Activated B cell treated with CpG ODN at 0.5 μM for 24 hours (primary cell): ENCODE measurements at regions not wholly inside any gene's neighbourhood (a gene's known extent, or its start where the extent isn't known, plus 50 kb on each side); places are given as distances from the start of the nearest gene placed in this dataset.

Experiments
- ATAC-seq: fragments of 200-7000 bp; cut with Tn5 transposase; one replicate; pipeline ENCODE4 v1.10.0; 2021; ENCODE audit warnings: low read depth, mild to moderate bottlenecking, moderate library complexity
- CTCF ChIA-PET: fragments of 350-600 bp; sonication (Branson Sonifier 250); formaldehyde crosslinking; loops from one replicate; lab custom pipeline; 2021; ENCODE audit warnings: antibody characterized with exemption; lab: Charles Lee
- POLR2A ChIA-PET: fragments of 350-600 bp; sonication (Branson Sonifier 250); formaldehyde crosslinking; loops from one replicate; lab custom pipeline; 2021; ENCODE audit warnings: antibody characterized with exemption; lab: Charles Lee
- DNase-seq: peaks from one replicate; pipeline ENCODE4 v3.0.0; 2022
- H3K27ac Mint-ChIP-seq: one replicate; pipeline ENCODE4 v1.8.0; 2020; ENCODE audit warnings: mixed read lengths
- H3K27me3 Mint-ChIP-seq: one replicate; pipeline ENCODE4 v1.8.0; 2021; ENCODE audit warnings: mixed read lengths
- H3K36me3 Mint-ChIP-seq: one replicate; pipeline ENCODE4 v1.8.0; 2021; ENCODE audit warnings: low read depth, mixed read lengths
- H3K4me1 Mint-ChIP-seq: one replicate; pipeline ENCODE4 v1.8.0; 2021; ENCODE audit warnings: mixed read lengths
- H3K4me3 Mint-ChIP-seq: one replicate; pipeline ENCODE4 v1.8.0; 2020; ENCODE audit warnings: mild to moderate bottlenecking, mixed read lengths
- H3K9me3 Mint-ChIP-seq: one replicate; pipeline ENCODE4 v1.8.0; 2020; ENCODE audit warnings: mixed read lengths
- CTCF ChIP-seq: fragments of 200-600 bp; IDR thresholded peaks from one replicate; pipeline ENCODE4 v1.8.0; 2022; ENCODE audit warnings: antibody characterized with exemption, mild to moderate bottlenecking
- intact Hi-C: fragments of 100-400 bp; cut with micrococcal nuclease; formaldehyde crosslinking; loops from one replicate; pipeline ENCODE4 v1.15.1; 2024

GRCh38 chr7:85748861-85749260 lies 562.0 kb upstream of the SEMA3D start:
- ATAC-seq = no peak
- DNase-seq = no peak
- Mint-ChIP-seq H3K4me3 (no peak overlapping the region), H3K4me1 (no peaks in the 10 kb centered on the region), H3K9me3 (peaks cover 4% of the 10 kb centered on the region), H3K36me3 (no peaks in the 10 kb centered on the region), H3K27ac (no peak overlapping the region), H3K27me3 (no peaks in the 10 kb centered on the region)
- intact Hi-C loops = no loop called here
- TF ChIP-seq CTCF = no peak
- CTCF ChIA-PET = no interaction called here
- POLR2A ChIA-PET = no interaction called here

GRCh38 chr7:85737426-85737825 lies 550.6 kb upstream of the SEMA3D start:
- DNase-seq = no peak
- no peak overlapping the region for H3K4me3 Mint-ChIP-seq
- H3K4me1 Mint-ChIP-seq = no peaks in the 10 kb centered on the region
- ChIA-PET POLR2A (no interaction called here), CTCF (no interaction called here)
- peaks cover 3% of the 10 kb centered on the region for H3K9me3 Mint-ChIP-seq
- no peaks in the 10 kb centered on the region for H3K27me3 Mint-ChIP-seq
- H3K27ac Mint-ChIP-seq = no peak overlapping the region
- intact Hi-C loops = no loop called here
- no peaks in the 10 kb centered on the region for H3K36me3 Mint-ChIP-seq
- no peak for ATAC-seq
- no peak for TF ChIP-seq CTCF

- H3K4me1 Mint-ChIP-seq = no peaks in the 10 kb centered on the region
- H3K27ac Mint-ChIP-seq = no peak overlapping the region
- no peaks in the 10 kb centered on the region for H3K36me3 Mint-ChIP-seq
- CTCF ChIA-PET = no interaction called here
- H3K27me3 Mint-ChIP-seq = no peaks in the 10 kb centered on the region
- no peak overlapping the region for H3K4me3 Mint-ChIP-seq
- POLR2A ChIA-PET = no interaction called here
- DNase-seq = no peak
- H3K9me3 Mint-ChIP-seq = peaks cover 3% of the 10 kb centered on the region
- no peak for TF ChIP-seq CTCF
- no peak for ATAC-seq
- intact Hi-C loops = no loop called here
Observed at GRCh38 chr7:85736085-85736484, 549.2 kb upstream of the SEMA3D start.

GRCh38 chr7:85734823-85735222 lies 548.0 kb upstream of the SEMA3D start:
- intact Hi-C loops = no loop called here

GRCh38 chr7:85733169-85733915 lies 546.5 kb upstream of the SEMA3D start:
- H3K36me3 Mint-ChIP-seq = no peaks in the 10 kb centered on the region
- no peaks in the 10 kb centered on the region for H3K27me3 Mint-ChIP-seq
- ChIA-PET CTCF (no interaction called here), POLR2A (no interaction called here)
- H3K4me3 Mint-ChIP-seq = no peak overlapping the region
- H3K4me1 Mint-ChIP-seq = no peaks in the 10 kb centered on the region
- intact Hi-C loops = no loop called here
- DNase-seq = no peak
- no peak for ATAC-seq
- no peak overlapping the region for H3K27ac Mint-ChIP-seq
- TF ChIP-seq CTCF = no peak
- H3K9me3 Mint-ChIP-seq = peaks cover 8% of the 10 kb centered on the region

More at GRCh38 chr7:85734823-85735222, 548.0 kb upstream of the SEMA3D start:
- no peak for TF ChIP-seq CTCF
- Mint-ChIP-seq H3K4me1 (no peaks in the 10 kb centered on the region), H3K27me3 (no peaks in the 10 kb centered on the region), H3K36me3 (no peaks in the 10 kb centered on the region), H3K4me3 (no peak overlapping the region), H3K27ac (no peak overlapping the region), H3K9me3 (peaks cover 5% of the 10 kb centered on the region)
- ChIA-PET CTCF (no interaction called here), POLR2A (no interaction called here)
- DNase-seq = no peak
- no peak for ATAC-seq
